ENCODE measurements at regions not wholly inside any gene's neighbourhood (a gene's known extent, or its start where the extent isn't known, plus 50 kb on each side); places are given as distances from the start of the nearest gene placed in this dataset.
"Not testable (repeated sequence)": the region's sequence is repeated elsewhere in the genome, so short reads cannot be mapped to it uniquely, and the experiment has no call there.

DNA sequence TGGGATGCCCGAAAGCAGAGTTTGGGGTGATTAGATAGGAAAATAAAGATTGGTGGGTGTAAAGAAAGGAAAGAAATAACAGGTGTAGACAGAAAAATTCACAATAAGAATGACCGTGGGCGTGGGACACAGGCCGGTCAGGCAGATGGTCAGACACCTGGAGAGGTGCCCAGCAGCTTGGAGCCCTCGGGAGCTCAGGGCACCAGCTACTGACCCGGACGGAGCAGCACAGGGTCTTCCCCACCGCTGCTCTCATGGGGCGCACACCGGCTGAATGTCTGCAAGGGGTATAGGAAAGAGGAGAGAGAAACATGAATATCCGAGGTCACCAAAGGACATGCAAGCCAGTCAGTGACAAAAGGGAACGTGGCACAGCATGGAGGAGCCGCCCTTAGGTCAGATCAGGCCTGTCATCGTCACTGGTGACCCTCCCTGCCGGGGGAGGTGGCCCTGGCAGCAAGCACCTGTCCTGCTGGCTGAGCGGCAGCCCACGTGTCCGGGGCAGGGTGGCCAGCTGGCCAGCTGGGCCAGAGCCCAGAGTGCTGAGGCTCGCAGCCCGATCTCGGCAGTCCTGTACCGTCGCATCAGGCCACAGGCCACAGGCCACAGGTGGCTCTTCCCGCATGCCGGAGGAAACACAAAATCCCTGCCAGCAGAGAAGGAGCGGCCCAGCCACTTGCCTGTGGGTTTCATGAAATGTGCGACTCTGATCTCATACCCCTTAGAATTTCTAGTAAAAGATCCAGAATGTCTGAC, 112.0 kb upstream of the NDUFV2 start:
- TF ChIP-seq, protein P1, sequence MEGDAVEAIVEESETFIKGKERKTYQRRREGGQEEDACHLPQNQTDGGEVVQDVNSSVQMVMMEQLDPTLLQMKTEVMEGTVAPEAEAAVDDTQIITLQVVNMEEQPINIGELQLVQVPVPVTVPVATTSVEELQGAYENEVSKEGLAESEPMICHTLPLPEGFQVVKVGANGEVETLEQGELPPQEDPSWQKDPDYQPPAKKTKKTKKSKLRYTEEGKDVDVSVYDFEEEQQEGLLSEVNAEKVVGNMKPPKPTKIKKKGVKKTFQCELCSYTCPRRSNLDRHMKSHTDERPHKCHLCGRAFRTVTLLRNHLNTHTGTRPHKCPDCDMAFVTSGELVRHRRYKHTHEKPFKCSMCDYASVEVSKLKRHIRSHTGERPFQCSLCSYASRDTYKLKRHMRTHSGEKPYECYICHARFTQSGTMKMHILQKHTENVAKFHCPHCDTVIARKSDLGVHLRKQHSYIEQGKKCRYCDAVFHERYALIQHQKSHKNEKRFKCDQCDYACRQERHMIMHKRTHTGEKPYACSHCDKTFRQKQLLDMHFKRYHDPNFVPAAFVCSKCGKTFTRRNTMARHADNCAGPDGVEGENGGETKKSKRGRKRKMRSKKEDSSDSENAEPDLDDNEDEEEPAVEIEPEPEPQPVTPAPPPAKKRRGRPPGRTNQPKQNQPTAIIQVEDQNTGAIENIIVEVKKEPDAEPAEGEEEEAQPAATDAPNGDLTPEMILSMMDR (IDR thresholded peaks at IDR 0.05; ENCODE audit: insufficient read depth in 1 of 2, low read depth in 1 of 2, low read length in 1 of 2, severe bottlenecking in 1 of 2, unreplicated experiment in 1 of 2): no peak
- ChIA-PET CTCF (no interaction called here), POLR2A (no interaction called here)
- no peak overlapping the region for H3K4me3 Mint-ChIP-seq (ENCODE audit: unreplicated experiment)
- Histone ChIP-seq H3K4me3 (ENCODE audit: low read depth, low read length) (no peak overlapping the region), H3K27me3 (replicated peaks; ENCODE audit: control insufficient read depth, insufficient read depth, low read length) (no peaks in the 10 kb centered on the region), H3K9me3 (no peaks in the 10 kb centered on the region), H3K4me1 (no peaks in the 10 kb centered on the region), H3K36me3 (ENCODE audit: control insufficient read depth, insufficient read depth, low read length) (no peaks in the 10 kb centered on the region)
- no peak overlapping the region for H3K27ac Mint-ChIP-seq (ENCODE audit: unreplicated experiment)
- BruUV-seq (replicated peaks): no TSS peak
- no peaks in the 10 kb centered on the region for H3K9me3 Mint-ChIP-seq (ENCODE audit: unreplicated experiment)
- H3K36me3 Mint-ChIP-seq (ENCODE audit: insufficient read depth, unreplicated experiment): no peaks in the 10 kb centered on the region
- DNase-seq: no peak
- no peaks in the 10 kb centered on the region for H3K4me1 Mint-ChIP-seq (ENCODE audit: low read depth, unreplicated experiment)
- no peaks in the 10 kb centered on the region for H3K27me3 Mint-ChIP-seq (ENCODE audit: insufficient read depth, unreplicated experiment)
- intact Hi-C loops (cut with micrococcal nuclease; ENCODE audit: unreplicated experiment): no loop called here

DNA sequence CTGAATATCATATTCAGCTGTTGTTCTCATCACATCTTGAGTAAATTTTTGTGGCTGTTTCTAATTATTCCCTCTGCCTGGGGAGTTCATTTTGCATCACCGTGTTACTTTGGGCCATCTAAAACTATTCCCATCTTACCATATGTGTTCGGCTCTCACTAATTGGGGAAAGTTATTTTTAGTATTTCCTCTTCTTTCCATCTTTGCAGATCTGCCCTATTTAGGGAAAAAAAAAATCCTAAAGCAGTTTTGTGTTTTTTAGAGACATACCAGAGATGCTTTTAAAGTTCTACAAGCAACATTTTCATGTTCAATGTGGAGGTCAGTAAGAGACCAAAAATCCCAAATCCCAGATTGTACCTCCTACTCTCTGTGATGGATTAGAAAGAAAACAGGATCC, 111.3 kb upstream of the NDUFV2 start:
- POLR2A ChIA-PET: no interaction called here
- no peaks in the 10 kb centered on the region for H3K36me3 Mint-ChIP-seq (ENCODE audit: insufficient read depth, unreplicated experiment)
- H3K9me3 Mint-ChIP-seq (ENCODE audit: unreplicated experiment): no peaks in the 10 kb centered on the region
- BruUV-seq (replicated peaks): no TSS peak
- H3K27ac Mint-ChIP-seq (ENCODE audit: unreplicated experiment): no peak overlapping the region
- Histone ChIP-seq H3K9me3 (no peaks in the 10 kb centered on the region), H3K27me3 (replicated peaks; ENCODE audit: control insufficient read depth, insufficient read depth, low read length) (no peaks in the 10 kb centered on the region), H3K4me1 (no peaks in the 10 kb centered on the region), H3K4me3 (ENCODE audit: low read depth, low read length) (no peak overlapping the region), H3K36me3 (ENCODE audit: control insufficient read depth, insufficient read depth, low read length) (no peaks in the 10 kb centered on the region)
- no peaks in the 10 kb centered on the region for H3K27me3 Mint-ChIP-seq (ENCODE audit: insufficient read depth, unreplicated experiment)
- CTCF ChIA-PET: no interaction called here
- intact Hi-C loops (cut with micrococcal nuclease; ENCODE audit: unreplicated experiment): no loop called here
- TF ChIP-seq, protein P1 (IDR thresholded peaks at IDR 0.05; ENCODE audit: insufficient read depth in 1 of 2, low read depth in 1 of 2, low read length in 1 of 2, severe bottlenecking in 1 of 2, unreplicated experiment in 1 of 2): no peak
- peaks cover 2% of the 10 kb centered on the region for H3K4me1 Mint-ChIP-seq (ENCODE audit: low read depth, unreplicated experiment)
- no peak for DNase-seq
- no peak overlapping the region for H3K4me3 Mint-ChIP-seq (ENCODE audit: unreplicated experiment)

DNA sequence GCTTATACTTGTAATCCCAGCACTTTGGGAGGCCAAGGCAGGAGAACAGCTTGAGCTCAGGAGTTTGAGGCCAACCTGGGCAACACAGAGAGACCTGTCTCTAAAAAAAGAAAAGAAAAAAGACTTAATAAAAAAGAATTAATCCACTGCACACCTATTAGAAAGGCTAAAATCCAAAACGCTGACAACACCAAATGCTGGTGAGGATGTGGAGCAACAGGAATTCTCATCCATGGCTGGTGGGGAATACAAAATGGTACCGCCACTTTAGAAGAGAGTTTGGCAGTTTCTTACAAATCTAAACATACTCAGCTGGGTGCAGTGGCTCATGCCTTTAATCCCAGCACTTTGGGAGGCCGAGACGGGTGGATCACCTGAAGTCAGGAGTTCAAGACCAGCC, 110.0 kb upstream of the NDUFV2 start:
- H3K4me3 Mint-ChIP-seq (ENCODE audit: unreplicated experiment); H3K27me3 ChIP-seq (replicated peaks; ENCODE audit: control insufficient read depth, insufficient read depth, low read length); DNase-seq; H3K36me3 ChIP-seq (ENCODE audit: control insufficient read depth, insufficient read depth, low read length); intact Hi-C loops (cut with micrococcal nuclease; ENCODE audit: unreplicated experiment); H3K9me3 Mint-ChIP-seq (ENCODE audit: unreplicated experiment); H3K9me3 ChIP-seq; H3K36me3 Mint-ChIP-seq (ENCODE audit: insufficient read depth, unreplicated experiment); H3K27me3 Mint-ChIP-seq (ENCODE audit: insufficient read depth, unreplicated experiment); CTCF ChIA-PET; POLR2A ChIA-PET; H3K27ac Mint-ChIP-seq (ENCODE audit: unreplicated experiment); H3K4me3 ChIP-seq (ENCODE audit: low read depth, low read length); BruUV-seq (replicated peaks): not testable (repeated sequence)
- peaks cover 10% of the 10 kb centered on the region for H3K4me1 ChIP-seq
- H3K4me1 Mint-ChIP-seq (ENCODE audit: low read depth, unreplicated experiment): peaks cover 13% of the 10 kb centered on the region
